HPDE6-E6E7 (cell line): ENCODE measurements at regions not wholly inside any gene's neighbourhood (a gene's known extent, or its start where the extent isn't known, plus 50 kb on each side); places are given as distances from the start of the nearest gene placed in this dataset.

Experiments
- DNase-seq: peaks from one replicate; pipeline ENCODE4 v3.0.0; 2011; ENCODE audit warnings: missing footprints; ENCODE audit errors: extremely low spot score

DNA sequence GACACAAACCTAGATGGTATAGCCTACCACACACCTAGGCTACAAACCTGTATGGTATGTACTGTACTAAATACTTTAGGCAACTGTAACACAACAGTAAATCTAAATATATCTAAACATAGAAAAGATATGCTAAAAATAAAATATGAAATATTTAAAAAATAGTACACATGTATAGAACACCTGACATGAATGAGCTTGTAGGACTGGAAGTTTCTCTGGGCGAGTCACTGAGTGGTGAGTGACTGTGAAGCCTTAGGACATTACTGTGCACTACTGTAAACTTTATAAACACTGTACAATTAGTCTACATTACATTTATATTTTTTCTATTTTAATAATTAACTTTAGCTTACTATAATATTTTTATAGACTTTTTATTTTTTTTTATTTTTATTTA, 1301.3 kb downstream of the FAM181B start:
- no peak for DNase-seq

DNA sequence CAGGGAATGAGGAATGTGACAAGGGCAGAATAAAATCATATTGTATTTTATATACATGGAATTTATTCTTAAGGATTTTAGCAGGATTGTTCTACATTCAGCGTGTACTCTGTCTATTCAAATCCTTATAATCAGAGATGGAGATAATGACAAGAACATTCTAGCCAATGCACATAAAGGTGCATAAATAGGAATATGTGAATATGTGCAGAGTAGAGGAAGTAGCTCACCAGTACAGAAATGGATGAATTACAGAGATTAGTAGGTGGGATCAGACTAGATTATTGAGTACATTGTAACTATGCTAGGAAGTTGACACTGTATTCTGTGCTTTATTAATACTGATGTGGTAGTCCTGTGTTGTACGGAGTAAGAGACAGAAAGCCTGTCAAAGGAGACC, 1308.8 kb downstream of the FAM181B start:
- DNase-seq = no peak

DNA sequence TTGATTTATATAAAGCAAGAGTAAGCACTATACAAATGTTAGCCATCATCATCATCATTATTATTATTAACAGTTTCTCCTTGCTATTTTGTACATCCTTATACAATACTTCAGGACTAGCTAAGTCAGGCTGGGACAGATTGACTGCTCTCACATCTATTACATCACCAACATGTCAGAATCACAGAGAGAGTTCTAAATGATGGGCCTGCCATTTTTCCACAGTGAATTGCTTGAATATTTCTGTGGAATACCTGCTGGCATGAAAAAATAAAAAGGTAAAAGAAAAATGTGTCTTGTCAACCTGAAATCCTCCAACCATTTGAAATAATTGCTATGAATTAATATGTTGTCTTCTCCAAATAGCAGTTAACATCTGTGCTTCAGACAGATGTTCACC, 1311.3 kb downstream of the FAM181B start:
- DNase-seq = no peak

DNA sequence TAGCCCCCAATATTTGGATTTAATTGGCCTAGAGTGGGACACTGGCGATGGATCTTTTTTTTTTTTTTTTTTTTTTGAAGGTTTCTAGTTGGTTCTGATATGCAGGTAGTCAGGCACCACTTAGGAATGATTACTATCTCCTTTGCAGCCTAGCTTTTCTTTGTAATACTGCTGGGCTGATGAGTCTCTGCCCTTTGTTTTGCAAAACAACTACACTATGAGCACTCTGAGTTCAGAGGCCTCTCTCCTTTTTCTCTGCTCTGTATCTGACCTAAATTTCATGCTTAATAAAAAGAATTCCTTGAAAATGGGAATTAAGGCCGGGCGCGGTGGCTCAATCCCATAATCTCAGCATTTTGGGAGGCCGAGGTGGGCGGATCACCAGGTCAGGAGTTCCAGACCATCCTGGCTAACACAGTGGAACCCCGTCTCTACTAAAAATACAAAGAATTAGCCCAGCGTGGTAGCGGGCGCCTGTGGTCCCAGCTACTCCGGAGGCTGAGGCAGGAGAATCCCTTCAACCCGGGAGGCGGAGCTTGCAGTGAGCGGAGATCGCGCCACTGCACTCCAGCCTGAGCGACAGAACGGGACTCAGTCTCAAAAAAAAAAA, 1312.3 kb downstream of the FAM181B start:
- no peak for DNase-seq

DNA sequence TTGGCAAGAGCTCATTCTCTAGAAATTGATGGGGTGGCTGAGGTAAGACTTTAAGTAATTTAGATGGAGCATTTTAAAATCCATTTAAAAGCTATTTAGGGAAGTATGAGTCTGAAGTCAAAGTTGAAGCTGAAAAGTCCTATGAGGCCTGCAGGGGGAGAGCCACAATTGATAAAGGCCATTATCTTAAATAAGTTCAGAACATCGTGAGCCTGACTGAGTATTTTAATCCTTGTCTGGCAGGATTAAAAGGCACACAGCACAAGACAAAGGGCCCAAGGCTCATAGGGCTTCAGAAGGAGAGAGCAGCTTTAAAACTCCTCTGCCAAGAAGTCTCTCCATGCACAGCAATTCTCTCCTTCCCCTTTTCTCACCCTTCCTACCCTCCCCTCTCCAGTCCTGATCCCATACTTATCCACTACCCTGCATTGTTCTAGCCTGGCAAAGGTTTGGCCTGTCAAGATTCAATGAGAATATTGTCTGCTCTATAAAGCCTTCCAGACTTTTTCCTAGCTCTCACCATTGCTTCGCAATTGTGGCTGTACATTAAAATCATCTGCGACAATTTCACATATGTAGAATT, 1312.9 kb downstream of the FAM181B start:
- no peak for DNase-seq

DNA sequence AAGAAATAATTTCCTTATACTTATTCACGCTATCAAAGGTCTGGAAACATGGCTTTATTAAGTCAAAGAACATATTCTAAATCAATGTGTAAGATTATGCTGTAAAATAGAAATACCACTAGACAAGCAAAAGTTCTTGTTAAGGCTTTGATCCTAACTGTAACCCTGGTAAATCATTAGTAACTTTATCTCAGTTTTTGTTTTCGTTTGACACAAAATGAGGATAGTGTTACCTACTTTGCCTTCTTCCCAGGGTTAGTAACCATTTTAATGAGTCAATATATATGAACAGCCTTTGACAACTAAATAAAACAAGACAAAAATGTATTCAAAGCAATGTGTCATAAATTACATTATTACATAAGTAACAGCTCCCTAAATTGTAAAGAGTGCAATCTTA, 1336.3 kb downstream of the FAM181B start:
- no peak for DNase-seq

DNA sequence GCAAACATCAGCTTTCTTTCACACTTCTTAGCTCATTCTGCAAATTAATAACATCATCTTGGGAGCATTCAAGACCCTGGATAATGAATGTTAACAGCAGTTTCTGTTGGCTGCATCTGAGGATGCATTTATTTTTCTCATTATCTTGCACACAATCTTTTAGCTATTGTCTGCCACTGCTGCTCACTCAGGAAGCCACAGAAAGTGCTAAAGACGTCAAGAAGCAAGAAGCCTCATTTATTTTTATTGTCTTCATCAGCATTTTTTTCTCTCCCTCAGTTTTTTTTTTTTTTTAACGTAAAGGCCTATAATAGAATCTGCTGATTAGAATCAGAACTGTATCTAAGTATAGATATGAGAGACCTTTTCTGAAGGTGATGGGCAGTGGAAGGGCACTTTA, 1339.4 kb downstream of the FAM181B start:
- no peak for DNase-seq

DNA sequence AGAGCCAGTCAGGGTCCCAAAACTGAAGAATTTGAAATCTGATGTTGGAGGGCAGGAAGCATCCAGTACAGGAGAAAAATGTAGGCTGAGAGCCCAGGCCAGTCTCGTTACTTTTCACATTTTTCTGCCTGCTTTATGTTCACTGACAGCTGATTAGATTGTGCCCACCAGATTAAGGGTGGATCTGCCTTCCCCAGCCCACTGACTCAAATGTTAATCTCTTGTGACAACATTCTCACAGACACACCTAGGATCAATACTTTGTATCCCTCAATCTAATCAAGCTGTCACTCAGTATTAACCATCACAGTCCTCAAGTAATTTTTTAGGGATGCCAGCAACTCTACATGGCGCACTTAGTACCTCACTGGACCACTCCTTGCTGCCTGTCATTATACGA, 1345.3 kb downstream of the FAM181B start:
- DNase-seq = no peak

DNA sequence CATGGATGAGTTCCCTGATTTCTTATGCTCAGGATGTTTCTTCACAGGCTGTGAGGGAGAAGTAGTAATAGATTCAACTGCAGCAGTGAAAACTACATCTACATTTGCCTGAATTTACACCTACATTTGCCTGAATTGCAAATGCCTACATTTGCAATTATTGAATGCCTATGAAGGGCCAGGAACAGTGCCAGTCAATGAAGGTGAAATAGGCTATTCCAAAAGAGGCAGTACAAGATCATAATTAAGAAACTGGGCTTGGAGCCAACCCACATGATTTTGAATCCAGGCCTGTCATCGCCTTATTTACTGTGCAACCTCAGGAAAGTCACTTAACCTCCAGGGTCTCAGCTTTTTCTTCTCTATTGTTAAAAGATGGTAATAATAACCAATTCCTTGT, 1353.3 kb downstream of the FAM181B start:
- DNase-seq = no peak

DNA sequence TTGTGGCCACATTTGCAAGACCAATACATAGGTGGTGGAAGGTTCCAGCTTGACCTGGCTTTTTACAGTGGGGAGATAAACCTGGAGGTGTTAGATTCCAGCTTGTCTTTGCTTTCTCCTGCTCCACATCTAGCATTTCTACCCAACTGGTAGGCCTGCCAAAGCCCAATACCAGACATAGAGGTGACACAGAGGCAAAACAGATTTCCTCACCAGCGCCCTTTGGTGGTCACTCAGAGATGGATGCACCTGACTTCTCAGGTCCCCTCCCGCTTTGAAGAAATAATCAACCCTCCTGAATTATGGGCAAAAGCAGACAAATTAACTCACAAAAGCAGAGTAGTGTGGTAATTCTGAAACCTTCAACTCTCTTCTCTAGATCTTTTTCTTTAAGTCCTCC, 1356.2 kb downstream of the FAM181B start:
- no peak for DNase-seq

DNA sequence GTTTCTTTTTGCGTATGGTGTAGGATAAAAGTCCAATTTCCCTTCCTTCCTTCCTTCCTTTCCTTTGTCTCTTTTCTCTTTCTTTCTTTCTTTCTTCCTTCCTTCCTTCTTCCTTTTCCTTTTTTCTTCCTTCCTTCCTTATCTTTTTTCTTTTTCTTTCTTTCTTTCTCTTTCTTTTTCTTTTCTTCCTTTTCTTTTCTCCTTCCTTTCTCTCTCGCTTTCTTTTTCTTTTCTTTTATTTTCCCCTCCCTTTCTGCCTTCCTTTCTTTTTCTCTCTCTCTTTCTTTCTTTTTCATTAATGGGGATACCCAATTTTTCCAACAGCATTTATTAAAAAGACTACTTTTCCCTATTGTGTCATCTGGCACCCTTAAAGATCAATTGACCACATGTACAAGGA, 1359.7 kb downstream of the FAM181B start:
- DNase-seq = no peak

DNA sequence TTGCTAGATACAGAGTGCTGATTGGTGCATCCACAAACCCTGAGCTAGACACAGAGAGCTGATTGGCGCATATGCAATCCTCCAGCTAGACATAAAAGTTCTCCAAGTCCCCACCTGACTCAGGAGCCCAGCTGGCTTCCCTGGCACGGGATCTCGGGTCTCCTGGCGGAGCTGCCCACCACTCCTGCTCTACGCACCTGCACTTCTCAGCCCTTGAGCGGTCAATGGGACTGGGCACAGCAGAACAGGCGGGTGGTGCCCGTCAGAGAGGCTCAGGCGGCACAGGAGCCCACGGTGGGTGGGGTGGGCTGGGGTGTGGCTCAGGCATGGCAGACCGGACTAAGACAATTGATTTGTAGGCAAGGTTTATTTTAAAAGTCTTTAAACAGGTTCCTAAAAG, 1365.5 kb downstream of the FAM181B start:
- DNase-seq = no peak

DNA sequence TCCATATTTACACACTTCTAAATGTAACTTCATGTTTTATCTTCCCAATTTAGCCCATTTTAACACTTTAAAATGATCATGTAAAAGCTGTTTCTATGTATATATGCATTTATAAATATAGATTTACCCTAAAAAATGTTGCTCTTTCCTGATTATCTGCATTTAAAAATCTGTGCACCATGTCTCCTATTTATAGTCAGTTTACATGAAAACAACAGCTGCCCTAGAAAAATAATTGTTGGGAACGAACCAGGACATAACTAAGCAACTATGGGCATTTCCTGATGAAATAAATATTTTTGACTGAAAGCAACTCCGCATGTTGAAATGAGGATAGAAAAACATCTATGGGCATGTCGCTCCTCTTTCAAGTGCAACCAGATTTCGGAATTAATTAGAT, 1368.2 kb downstream of the FAM181B start:
- DNase-seq = no peak

DNA sequence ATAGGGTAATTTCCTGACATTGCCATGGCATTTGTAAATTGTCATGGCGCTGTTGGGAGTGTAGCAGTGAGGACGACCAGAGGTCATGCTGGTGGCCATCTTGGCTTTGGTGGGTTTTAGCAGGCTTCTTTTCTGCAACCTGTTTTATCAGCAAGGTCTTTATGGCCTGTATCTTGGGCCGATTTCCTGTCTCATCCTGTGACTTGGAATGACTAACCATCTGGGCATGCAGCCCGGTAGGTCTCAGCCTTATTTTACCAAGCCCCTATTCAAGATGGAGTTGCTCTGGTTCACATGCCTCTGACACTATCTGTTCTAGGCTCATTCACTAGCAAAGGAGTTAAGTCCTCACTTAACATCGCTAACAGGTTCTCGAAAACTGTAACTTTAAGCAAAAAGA, 1374.2 kb downstream of the FAM181B start:
- DNase-seq = no peak

DNA sequence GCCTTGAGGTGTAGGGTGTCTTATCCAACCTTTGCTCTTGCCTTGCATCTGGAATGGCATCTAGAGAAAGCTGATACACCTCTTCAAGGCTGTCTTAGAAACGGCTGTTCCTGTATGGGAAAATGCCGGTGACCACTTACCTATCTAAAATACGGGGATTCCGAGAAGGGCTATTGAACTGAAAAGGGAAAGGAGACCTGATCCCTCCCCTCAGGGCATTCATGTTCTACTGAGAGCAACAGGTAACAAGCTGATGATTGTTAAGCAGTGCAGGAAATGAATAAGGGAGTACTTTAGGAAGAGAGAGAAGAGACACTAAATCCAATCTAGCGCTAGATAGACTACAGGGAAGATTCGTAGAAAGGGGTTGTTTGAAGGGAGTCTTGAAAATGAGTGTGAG, 1388.1 kb downstream of the FAM181B start:
- no peak for DNase-seq

DNA sequence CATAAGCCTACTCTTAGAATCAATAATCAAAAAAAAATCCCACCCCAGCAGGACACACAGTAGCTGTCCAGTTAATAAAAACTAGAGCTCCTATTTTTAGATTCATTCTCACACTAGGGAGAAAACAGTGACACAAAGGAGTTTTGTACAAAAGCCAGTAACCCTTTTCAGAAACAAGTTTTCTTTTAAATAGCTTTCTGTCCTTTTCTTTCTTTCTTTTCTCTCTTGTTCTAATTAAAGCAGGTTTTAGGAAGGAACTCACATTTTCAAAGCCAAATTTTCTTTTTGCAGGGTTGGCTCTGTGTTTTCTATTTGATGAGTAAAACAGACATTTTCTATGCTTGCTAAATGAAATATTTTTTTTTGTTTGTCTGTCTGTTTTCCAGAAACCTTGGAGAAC, 1390.7 kb downstream of the FAM181B start:
- no peak for DNase-seq

DNA sequence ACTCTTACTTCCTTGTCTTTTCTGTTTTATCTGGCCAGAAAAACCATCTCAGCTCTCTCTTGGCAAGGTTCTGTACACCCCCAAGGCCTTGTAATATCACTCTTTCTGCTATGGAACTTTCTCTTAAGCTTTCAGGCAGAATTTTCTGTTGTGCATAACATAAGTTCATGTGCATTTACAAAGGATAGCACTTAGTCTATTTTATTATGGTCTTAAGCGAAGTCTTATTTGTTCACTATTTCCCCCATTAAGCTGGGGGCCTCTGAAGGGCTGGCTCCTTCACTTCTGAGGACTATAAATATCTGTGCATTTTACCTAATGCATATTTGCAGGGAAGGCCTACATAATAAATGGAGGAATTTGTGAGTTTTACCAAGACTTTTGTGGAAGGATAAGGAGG, 1393.4 kb downstream of the FAM181B start:
- no peak for DNase-seq

DNA sequence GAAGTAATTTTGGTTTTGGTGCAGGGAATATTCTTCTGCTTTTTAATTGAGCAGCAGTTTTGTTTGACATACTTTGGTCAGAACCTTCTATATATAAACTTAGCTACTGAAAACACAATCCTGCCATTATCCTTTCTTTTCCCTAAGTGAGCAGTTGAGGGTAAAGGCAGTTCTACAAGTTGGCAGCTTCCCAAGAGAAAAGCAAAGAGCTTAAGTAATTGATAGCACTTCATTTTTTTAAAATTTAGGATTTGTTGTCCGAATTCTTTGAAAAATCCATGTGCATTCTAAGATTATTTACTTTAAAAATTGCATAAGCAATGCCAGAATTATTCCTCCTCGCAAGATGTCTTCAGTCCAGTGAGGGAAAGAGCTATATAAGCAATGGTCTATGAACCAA, 1394.1 kb downstream of the FAM181B start:
- DNase-seq = no peak

DNA sequence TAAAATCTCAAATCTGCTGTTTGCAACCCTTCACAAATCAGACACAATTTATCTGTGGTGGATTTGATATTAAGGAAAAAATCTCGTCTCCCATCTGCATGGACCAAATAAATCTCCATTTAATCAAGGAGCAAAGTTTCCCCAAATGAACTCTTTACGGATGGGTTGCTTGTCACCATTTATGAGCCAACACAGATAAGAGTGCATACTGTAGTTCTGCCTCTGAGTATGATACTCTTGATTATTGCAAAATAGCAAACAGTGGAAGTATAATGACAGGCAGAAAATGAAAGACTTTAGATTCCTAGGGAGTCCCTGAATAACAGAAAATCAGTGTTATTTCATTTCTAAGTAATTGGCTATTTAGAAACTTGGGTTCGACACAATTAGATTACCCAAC, 1395.9 kb downstream of the FAM181B start:
- DNase-seq = no peak

DNA sequence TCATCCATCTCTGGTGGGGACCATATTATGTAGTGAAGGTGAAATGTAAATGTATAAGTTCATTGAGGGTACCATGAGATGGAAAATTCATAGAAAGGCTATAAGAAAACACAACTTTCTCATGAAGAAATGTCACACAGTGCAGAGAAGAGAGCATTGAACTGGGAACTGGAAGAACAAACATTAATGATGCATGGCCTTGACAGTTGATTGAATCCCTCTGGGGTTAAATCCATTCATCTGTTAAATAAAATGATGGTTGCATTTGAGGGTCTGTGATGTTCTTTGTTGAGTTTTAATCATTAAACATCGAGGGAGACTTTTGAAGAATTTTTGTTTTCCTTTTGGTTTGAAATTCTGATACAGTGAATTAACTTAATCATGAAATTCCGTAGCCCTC, 1401.4 kb downstream of the FAM181B start:
- no peak for DNase-seq

DNA sequence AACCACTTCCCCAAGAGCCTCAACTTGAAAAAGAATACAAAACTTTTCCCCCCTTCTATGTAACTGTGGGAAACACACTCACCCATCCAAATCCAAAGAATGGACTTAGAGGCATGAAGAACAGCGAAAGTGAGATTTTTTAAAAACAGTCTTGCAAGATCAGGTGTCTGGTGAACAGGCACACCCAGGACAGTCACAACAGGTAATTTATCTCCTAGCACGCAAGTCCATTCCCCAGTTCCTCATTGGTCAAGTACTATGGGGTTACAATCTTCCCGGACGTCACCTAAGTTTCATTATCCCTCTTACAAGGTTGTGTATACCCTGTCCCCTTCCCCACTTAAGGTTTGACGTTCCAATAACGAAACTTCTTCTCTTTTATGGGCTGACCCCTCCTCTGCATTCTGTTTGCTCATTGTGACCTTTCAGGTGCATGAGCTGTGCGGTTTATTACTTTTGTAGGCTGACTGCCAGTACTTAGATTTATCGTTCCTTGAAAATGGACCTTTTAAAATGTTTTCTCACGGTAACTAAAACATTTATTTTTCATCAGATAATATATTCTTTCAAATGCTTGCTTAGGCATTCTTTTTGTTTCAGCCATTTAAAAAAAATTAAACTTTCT, 1401.9 kb downstream of the FAM181B start:
- no peak for DNase-seq

DNA sequence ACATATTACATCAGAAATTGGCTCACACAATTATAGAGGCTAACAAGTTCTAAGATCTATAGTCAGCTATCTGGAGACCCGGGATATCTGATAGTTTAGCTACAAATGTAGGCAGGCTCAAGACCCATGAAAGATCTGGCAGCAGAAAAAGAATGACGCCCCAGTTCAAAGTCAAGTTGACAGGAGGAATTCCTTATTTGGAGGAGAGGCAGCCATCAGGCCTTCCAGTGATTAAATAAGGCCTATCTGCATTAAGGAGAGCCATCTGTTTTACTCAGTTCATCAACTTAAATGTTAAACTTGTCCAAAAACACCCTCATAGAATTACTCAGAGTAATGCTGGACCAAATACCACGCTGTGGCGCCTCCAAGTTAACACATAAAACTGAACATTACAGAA, 1402.6 kb downstream of the FAM181B start:
- no peak for DNase-seq

DNA sequence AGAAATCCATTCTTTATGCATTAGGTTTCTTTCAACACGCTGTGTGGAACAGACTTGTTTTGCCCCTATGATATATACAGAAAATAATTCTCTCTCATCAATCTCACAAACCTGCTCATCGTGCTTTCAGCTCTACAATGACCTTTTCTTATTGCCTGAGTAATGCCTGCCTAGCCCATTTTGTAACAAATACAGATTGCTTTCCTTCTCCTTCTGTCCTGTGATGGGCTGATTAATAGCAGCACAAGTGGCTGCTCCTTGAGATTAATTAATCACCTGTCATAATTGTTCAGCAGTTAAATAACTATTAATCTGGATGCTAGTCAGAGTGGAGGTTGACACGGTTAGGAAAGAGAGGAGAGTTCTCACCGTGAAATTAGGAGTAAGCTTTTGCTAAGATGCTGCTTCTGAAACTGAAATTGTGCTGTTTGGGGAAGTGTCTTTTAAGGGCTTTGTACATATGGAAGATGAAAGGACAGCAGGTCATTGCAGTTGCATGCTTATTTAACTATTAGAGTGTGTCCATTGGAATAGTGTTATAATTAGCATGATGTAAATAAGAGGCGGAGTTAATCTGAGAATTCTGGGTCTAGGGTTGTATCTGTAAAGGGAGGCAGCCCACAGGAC, 1430.5 kb downstream of the FAM181B start:
- DNase-seq = no peak
